Vagina (tissue), 2 donors: ENCODE measurements at regions not wholly inside any gene's neighbourhood (a gene's known extent, or its start where the extent isn't known, plus 50 kb on each side); places are given as distances from the start of the nearest gene placed in this dataset.

Experiments
- DNase-seq, 2 donors: peaks; one replicate each; pipeline ENCODE4 v3.0.0-alpha.2; 2017; ENCODE audit errors: extremely low spot score in 2 of 2
- H3K27ac ChIP-seq: fragments of 200-600 bp; sonication (generic); one replicate; pipeline ENCODE4 v1.5.1; 2019
- H3K27me3 ChIP-seq: fragments of 200-600 bp; sonication (generic); one replicate; pipeline ENCODE4 v1.5.1; 2019
- H3K36me3 ChIP-seq, 2 donors: fragments of 200-600 bp; sonication (generic); one replicate each; pipeline ENCODE4 v1.5.1; 2017 to 2019
- H3K4me1 ChIP-seq: fragments of 200-600 bp; sonication (generic); one replicate; pipeline ENCODE4 v1.5.1; 2019
- H3K4me3 ChIP-seq, 2 donors: fragments of 200-600 bp; sonication (generic); 1 replicate in 1 of 2; 2 replicates in 1 of 2; pipeline ENCODE4 v1.5.1; 2016 to 2019
- H3K9me3 ChIP-seq: fragments of 200-600 bp; sonication (generic); one replicate; pipeline ENCODE4 v1.5.1; 2019
- CTCF ChIP-seq, 3 experiments: fragments of 450-650 bp in 2 of 3; fragments of 200-600 bp in 1 of 3; sonication (generic) in 1 of 3; IDR thresholded peaks; one replicate each; pipeline ENCODE4 v1.5.1; 2017 to 2019; ENCODE audit warnings: antibody characterized with exemption in 3 of 3, mild to moderate bottlenecking in 2 of 3, moderate library complexity in 2 of 3
- POLR2A ChIP-seq, 2 donors: fragments of 450-650 bp; IDR thresholded peaks; one replicate each; pipeline ENCODE4 v1.6.1; 2017; ENCODE audit warnings: antibody characterized with exemption in 2 of 2, mild to moderate bottlenecking in 2 of 2, moderate library complexity in 2 of 2
- POLR2AphosphoS5 ChIP-seq, 2 donors: sonication (generic); formaldehyde crosslinking; IDR thresholded peaks; one replicate each; pipeline ENCODE4 v1.9.0; 2017; ENCODE audit warnings: antibody characterized with exemption in 2 of 2, mild to moderate bottlenecking in 2 of 2, low read depth in 1 of 2; ENCODE audit not compliant: insufficient read depth in 1 of 2
- intact Hi-C: fragments of 100-400 bp; cut with DNase I; formaldehyde crosslinking; loops from one replicate; pipeline ENCODE4 v1.15.1; 2023

- no peak for DNase-seq
- Histone ChIP-seq H3K4me1 (no peaks in the 10 kb centered on the region), H3K27me3 (no peaks in the 10 kb centered on the region), H3K4me3 (no peak overlapping the region), H3K9me3 (no peaks in the 10 kb centered on the region), H3K36me3 (no peaks in the 10 kb centered on the region), H3K27ac (no peak overlapping the region)
- intact Hi-C loops: no loop called here
- no peak for TF ChIP-seq POLR2AphosphoS5 (IDR thresholded peaks at IDR 0.05; ENCODE audit: insufficient read depth in 1 of 2, low read depth in 1 of 2)
- no peak for TF ChIP-seq CTCF (IDR thresholded peaks at IDR 0.05)
- no peak for TF ChIP-seq POLR2A (IDR thresholded peaks at IDR 0.05)
These were observed 61.0 kb downstream of the POLR2M start for GRCh38 chr15:57767481-57767880.

GRCh38 chr15:57769266-57769665 is 62.8 kb downstream of the POLR2M start:
- DNase-seq: no peak

GRCh38 chr15:57770495-57770894 is 64.0 kb downstream of the POLR2M start:
- H3K27ac ChIP-seq: no peak overlapping the region
- DNase-seq: no peak
- no peaks in the 10 kb centered on the region for H3K27me3 ChIP-seq
- no peaks in the 10 kb centered on the region for H3K4me1 ChIP-seq
- no peaks in the 10 kb centered on the region for H3K9me3 ChIP-seq
- intact Hi-C loops: no loop called here
- H3K36me3 ChIP-seq: no peaks in the 10 kb centered on the region
- TF ChIP-seq POLR2A (IDR thresholded peaks at IDR 0.05) (no peak), CTCF (IDR thresholded peaks at IDR 0.05) (no peak), POLR2AphosphoS5 (IDR thresholded peaks at IDR 0.05; ENCODE audit: insufficient read depth in 1 of 2, low read depth in 1 of 2) (no peak)
- H3K4me3 ChIP-seq: no peak overlapping the region

More at GRCh38 chr15:57769266-57769665, 62.8 kb downstream of the POLR2M start:
- Histone ChIP-seq H3K4me1 (no peaks in the 10 kb centered on the region), H3K36me3 (no peaks in the 10 kb centered on the region), H3K27me3 (no peaks in the 10 kb centered on the region), H3K4me3 (no peak overlapping the region), H3K27ac (no peak overlapping the region), H3K9me3 (no peaks in the 10 kb centered on the region)
- intact Hi-C loops: no loop called here
- no peak for TF ChIP-seq POLR2A (IDR thresholded peaks at IDR 0.05)
- TF ChIP-seq CTCF (IDR thresholded peaks at IDR 0.05): no peak
- TF ChIP-seq POLR2AphosphoS5 (IDR thresholded peaks at IDR 0.05; ENCODE audit: insufficient read depth in 1 of 2, low read depth in 1 of 2): peak in 1 of 2 donors; percentile 56

- H3K9me3 ChIP-seq: no peaks in the 10 kb centered on the region
- no peak overlapping the region for H3K4me3 ChIP-seq
- no peaks in the 10 kb centered on the region for H3K4me1 ChIP-seq
- no peak for DNase-seq
- no peak for TF ChIP-seq POLR2AphosphoS5 (IDR thresholded peaks at IDR 0.05; ENCODE audit: insufficient read depth in 1 of 2, low read depth in 1 of 2)
- no peak for TF ChIP-seq POLR2A (IDR thresholded peaks at IDR 0.05)
- no peak for TF ChIP-seq CTCF (IDR thresholded peaks at IDR 0.05)
- no peak overlapping the region for H3K27ac ChIP-seq
- no peaks in the 10 kb centered on the region for H3K27me3 ChIP-seq
- H3K36me3 ChIP-seq: no peaks in the 10 kb centered on the region
- intact Hi-C loops: no loop called here
These were observed 65.9 kb downstream of the POLR2M start for GRCh38 chr15:57772223-57772957.

GRCh38 chr15:57773051-57773450 is 66.5 kb downstream of the POLR2M start:
- Histone ChIP-seq H3K27ac (no peak overlapping the region), H3K4me1 (no peaks in the 10 kb centered on the region), H3K27me3 (no peaks in the 10 kb centered on the region), H3K9me3 (no peaks in the 10 kb centered on the region), H3K36me3 (no peaks in the 10 kb centered on the region), H3K4me3 (no peak overlapping the region)
- intact Hi-C loops: no loop called here
- TF ChIP-seq POLR2AphosphoS5 (IDR thresholded peaks at IDR 0.05; ENCODE audit: insufficient read depth in 1 of 2, low read depth in 1 of 2) (no peak), POLR2A (IDR thresholded peaks at IDR 0.05) (no peak), CTCF (IDR thresholded peaks at IDR 0.05) (no peak)
- no peak for DNase-seq
